Chondrocyte (in vitro differentiated cells): ENCODE measurements at regions not wholly inside any gene's neighbourhood (a gene's known extent, or its start where the extent isn't known, plus 50 kb on each side); places are given as distances from the start of the nearest gene placed in this dataset.

ENCODE experiments used
- DNase-seq: peaks from one replicate; pipeline ENCODE4 v3.0.0; 2021; ENCODE audit warnings: mixed read lengths, low spot score
- H3K27ac Mint-ChIP-seq: one replicate; pipeline ENCODE4 v1.8.0; 2021; ENCODE audit warnings: mild to moderate bottlenecking, moderate library complexity, mixed read lengths; ENCODE audit not compliant: unreplicated experiment
- H3K27me3 Mint-ChIP-seq: 2 replicates; pipeline ENCODE4 v1.8.0; 2021; ENCODE audit warnings: low read depth, mixed read lengths
- H3K36me3 Mint-ChIP-seq: 2 replicates; pipeline ENCODE4 v1.8.0; 2021; ENCODE audit warnings: low read depth, mixed read lengths
- H3K4me1 Mint-ChIP-seq: 2 replicates; pipeline ENCODE4 v1.8.0; 2021; ENCODE audit warnings: low read depth, mild to moderate bottlenecking, mixed read lengths
- H3K4me3 Mint-ChIP-seq: one replicate; pipeline ENCODE4 v1.8.0; 2021; ENCODE audit warnings: mild to moderate bottlenecking, moderate library complexity, mixed read lengths; ENCODE audit not compliant: unreplicated experiment
- H3K9me3 Mint-ChIP-seq: 2 replicates; pipeline ENCODE4 v1.8.0; 2021; ENCODE audit warnings: low read depth, mixed read lengths
- TF ChIP-seq, protein P1 (sequence below): fragments of 200-600 bp; sonication (generic); IDR thresholded peaks from 2 replicates; pipeline ENCODE4 v1.5.0; 2021; ENCODE audit warnings: antibody characterized with exemption, mild to moderate bottlenecking, moderate library complexity

DNA sequence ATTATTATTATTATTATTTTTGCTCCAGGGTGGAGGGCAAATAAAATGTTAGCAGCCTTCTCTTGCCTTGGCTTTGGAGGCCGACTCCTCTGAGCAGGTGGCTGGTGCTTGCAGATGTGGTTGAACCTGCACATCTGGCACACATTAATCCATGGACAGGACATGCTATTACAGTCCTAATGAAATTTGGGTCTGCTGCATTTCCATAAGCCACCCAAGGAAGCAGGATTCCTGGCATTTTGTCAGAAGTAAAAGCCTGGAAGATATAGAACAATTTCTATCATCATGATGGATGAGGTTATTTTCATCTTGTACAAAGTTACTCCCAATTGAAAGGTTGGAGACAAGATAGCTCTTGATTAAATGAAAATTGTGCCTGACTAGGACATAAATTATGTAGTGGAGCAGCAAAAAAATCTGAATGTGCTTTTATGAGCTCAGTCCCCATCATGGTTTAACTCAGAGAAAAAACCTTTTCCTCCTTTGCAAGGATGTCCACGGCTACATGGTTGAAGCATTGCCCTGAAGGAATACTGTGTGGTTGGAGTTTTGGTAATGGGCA, 130.9 kb upstream of the RGMA start:
- H3K4me3 Mint-ChIP-seq = no peak overlapping the region
- no peak overlapping the region for H3K27ac Mint-ChIP-seq
- H3K4me1 Mint-ChIP-seq = no peaks in the 10 kb centered on the region
- no peaks in the 10 kb centered on the region for H3K36me3 Mint-ChIP-seq
- TF ChIP-seq, protein P1, sequence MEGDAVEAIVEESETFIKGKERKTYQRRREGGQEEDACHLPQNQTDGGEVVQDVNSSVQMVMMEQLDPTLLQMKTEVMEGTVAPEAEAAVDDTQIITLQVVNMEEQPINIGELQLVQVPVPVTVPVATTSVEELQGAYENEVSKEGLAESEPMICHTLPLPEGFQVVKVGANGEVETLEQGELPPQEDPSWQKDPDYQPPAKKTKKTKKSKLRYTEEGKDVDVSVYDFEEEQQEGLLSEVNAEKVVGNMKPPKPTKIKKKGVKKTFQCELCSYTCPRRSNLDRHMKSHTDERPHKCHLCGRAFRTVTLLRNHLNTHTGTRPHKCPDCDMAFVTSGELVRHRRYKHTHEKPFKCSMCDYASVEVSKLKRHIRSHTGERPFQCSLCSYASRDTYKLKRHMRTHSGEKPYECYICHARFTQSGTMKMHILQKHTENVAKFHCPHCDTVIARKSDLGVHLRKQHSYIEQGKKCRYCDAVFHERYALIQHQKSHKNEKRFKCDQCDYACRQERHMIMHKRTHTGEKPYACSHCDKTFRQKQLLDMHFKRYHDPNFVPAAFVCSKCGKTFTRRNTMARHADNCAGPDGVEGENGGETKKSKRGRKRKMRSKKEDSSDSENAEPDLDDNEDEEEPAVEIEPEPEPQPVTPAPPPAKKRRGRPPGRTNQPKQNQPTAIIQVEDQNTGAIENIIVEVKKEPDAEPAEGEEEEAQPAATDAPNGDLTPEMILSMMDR = no peak
- H3K27me3 Mint-ChIP-seq = peaks cover 23% of the 10 kb centered on the region
- DNase-seq = no peak
- peaks cover 7% of the 10 kb centered on the region for H3K9me3 Mint-ChIP-seq

DNA sequence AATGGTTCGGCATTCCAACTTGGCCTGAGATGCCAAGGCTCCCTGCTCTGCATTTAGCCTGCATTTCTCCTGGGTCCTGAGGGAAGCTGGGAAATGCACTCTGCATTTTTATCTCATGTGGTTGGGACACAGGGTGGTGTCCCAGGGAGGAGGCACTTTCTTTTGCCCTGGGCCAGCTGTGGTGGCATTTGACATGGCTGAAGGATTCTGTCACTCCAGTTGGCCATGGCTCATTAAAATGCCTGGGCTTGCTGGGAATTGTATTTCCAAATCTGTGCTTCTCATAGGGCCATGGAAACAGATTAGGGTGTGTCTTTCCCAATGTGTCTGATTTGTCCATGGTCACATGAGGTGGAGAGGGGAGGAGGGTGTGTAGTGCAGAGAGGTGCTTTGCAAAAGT, 128.3 kb upstream of the RGMA start:
- no peak for DNase-seq
- TF ChIP-seq, protein P1 = no peak
- Mint-ChIP-seq H3K4me1 (no peaks in the 10 kb centered on the region), H3K36me3 (no peaks in the 10 kb centered on the region), H3K9me3 (peaks cover 7% of the 10 kb centered on the region), H3K4me3 (no peak overlapping the region), H3K27ac (no peak overlapping the region), H3K27me3 (peaks cover 19% of the 10 kb centered on the region)

DNA sequence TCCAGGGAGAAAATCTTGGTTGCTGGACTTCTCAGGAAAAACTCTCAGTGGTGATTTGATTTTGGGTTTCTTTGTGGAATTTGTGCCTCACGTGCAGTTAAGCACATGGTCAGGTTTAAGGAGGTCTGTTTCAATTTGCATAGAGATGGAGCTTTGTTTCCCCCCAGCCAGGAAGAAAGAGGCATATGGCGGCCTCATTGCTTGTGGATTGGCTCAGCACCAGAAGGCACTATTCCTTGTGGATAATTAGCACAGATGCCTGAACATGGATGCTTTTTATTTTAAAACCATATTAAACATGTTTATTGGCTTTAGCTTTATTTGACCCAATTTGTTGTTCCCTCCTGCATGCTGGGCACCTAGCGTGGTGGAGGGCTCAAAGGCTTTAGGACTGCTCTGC, 125.1 kb upstream of the RGMA start:
- Mint-ChIP-seq H3K4me3 (no peak overlapping the region), H3K27me3 (peaks cover 4% of the 10 kb centered on the region), H3K9me3 (peaks cover 5% of the 10 kb centered on the region), H3K36me3 (no peaks in the 10 kb centered on the region), H3K27ac (no peak overlapping the region), H3K4me1 (no peaks in the 10 kb centered on the region)
- TF ChIP-seq, protein P1 = no peak
- no peak for DNase-seq

DNA sequence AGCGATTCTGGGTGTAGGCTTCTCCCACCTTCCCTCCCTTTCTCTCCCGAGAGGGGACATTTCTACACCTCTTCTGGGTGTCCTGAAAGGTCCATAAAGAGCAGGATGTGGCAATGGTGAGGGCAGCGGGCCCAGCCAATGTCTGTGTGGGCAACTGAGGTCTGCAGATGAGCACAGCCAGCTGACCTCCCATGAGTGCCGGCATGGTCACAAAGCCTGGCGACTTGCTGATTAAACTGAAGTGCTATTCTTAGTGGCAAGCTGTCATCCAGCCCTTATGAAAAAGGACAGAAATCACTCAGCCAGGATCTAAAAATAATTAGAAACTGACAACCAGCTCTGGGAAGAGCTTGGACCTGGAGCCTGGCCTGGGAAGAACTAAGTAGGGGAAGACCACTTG, 124.3 kb upstream of the RGMA start:
- Mint-ChIP-seq H3K9me3 (peaks cover 5% of the 10 kb centered on the region), H3K36me3 (no peaks in the 10 kb centered on the region), H3K4me3 (no peak overlapping the region), H3K4me1 (no peaks in the 10 kb centered on the region), H3K27me3 (peaks cover 4% of the 10 kb centered on the region), H3K27ac (peak overlapping the region; percentile 51)
- TF ChIP-seq, protein P1 = no peak
- no peak for DNase-seq

DNA sequence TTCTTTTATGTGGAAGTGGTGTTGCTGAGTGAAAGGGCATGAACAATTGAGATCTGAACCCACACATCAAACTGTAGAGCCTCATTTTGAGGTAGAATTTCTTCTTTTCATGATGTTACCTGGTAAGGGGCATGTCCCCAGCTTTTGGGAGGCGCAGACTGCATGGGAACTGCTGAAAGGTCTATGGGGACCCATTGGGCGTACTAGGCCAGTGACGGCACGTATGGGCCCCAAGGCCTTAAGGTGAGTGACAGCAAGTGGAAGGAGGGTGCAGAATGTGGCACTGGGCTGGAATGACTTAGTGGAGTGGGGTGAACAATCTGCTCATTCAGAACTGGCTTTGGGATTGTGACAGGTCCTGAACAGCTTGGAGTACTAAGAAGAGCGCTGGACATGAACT, 123.6 kb upstream of the RGMA start:
- no peak for DNase-seq
- H3K27ac Mint-ChIP-seq = no peak overlapping the region

More for the DNA sequence above, 123.6 kb upstream of the RGMA start:
- peaks cover 5% of the 10 kb centered on the region for H3K9me3 Mint-ChIP-seq
- TF ChIP-seq, protein P1 = no peak
- no peaks in the 10 kb centered on the region for H3K4me1 Mint-ChIP-seq
- peaks cover 4% of the 10 kb centered on the region for H3K27me3 Mint-ChIP-seq
- no peak overlapping the region for H3K4me3 Mint-ChIP-seq
- H3K36me3 Mint-ChIP-seq = no peaks in the 10 kb centered on the region
